HFF-Myc (cell line): ENCODE measurements at regions not wholly inside any gene's neighbourhood (a gene's known extent, or its start where the extent isn't known, plus 50 kb on each side); places are given as distances from the start of the nearest gene placed in this dataset.
"Not testable (repeated sequence)": the region's sequence is repeated elsewhere in the genome, so short reads cannot be mapped to it uniquely, and the experiment has no call there.

Source experiments
- DNase-seq: peaks from one replicate; pipeline ENCODE4 v3.0.0-alpha.2; 2011; ENCODE audit warnings: low read depth; ENCODE audit errors: extremely low read depth
- H3K4me3 ChIP-seq: replicated peaks from 2 replicates; pipeline ENCODE4 v1.5.1; 2011; ENCODE audit warnings: low read depth, mild to moderate bottlenecking, control low read depth, low read length
- TF ChIP-seq, protein P1 (sequence below): IDR thresholded peaks from 2 replicates; pipeline ENCODE4 v1.5.1; 2012; ENCODE audit warnings: mild to moderate bottlenecking, low read depth, low read length, control low read depth; ENCODE audit errors: missing control alignments

DNA sequence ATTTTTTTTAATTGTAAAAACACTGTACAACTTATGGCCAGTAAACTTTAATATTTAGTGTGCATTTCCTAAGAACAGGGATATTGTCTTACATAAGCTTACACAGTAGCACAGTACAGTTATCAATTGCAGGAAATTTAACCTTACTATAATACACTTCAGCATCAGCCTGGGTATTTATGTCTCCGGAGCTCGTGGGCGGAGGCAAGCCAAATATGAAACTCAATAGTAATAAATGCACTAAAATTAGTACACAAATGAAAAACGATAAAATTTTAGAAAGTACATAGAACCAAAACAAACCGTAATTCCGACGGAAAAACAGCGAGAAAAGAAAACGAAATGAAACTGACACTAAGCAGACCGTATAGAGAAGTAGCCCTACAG, 91.2 kb downstream of the ANXA2R start:
- no peak for DNase-seq
- 0 out of 2 replicates have a peak overlapping the region, but pooled peaks have one; percentile 0 for H3K4me3 ChIP-seq
- TF ChIP-seq, protein P1, sequence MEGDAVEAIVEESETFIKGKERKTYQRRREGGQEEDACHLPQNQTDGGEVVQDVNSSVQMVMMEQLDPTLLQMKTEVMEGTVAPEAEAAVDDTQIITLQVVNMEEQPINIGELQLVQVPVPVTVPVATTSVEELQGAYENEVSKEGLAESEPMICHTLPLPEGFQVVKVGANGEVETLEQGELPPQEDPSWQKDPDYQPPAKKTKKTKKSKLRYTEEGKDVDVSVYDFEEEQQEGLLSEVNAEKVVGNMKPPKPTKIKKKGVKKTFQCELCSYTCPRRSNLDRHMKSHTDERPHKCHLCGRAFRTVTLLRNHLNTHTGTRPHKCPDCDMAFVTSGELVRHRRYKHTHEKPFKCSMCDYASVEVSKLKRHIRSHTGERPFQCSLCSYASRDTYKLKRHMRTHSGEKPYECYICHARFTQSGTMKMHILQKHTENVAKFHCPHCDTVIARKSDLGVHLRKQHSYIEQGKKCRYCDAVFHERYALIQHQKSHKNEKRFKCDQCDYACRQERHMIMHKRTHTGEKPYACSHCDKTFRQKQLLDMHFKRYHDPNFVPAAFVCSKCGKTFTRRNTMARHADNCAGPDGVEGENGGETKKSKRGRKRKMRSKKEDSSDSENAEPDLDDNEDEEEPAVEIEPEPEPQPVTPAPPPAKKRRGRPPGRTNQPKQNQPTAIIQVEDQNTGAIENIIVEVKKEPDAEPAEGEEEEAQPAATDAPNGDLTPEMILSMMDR: no peak

DNA sequence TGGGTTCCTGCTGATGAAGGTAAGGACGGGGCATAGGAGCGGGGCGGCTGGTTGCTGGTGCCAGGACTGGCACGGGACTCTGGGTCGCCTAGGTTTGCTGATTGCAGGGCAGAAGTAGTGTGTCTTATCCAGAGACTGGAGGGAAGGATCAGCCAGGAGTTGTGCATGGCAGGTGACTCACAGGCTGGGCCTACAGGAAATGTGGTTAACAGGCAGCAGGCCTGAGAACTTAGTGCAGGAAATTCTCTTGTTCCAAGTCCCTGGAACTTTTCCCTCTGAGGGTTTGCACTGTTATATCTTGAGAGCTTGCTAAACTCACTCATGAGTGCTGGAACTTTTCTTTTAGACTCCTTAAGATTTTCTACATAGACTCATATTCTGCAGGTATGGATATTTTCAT, 95.1 kb downstream of the ANXA2R start:
- TF ChIP-seq, protein P1: no peak
- peak; percentile 73 for DNase-seq
- H3K4me3 ChIP-seq: no peak overlapping the region

DNA sequence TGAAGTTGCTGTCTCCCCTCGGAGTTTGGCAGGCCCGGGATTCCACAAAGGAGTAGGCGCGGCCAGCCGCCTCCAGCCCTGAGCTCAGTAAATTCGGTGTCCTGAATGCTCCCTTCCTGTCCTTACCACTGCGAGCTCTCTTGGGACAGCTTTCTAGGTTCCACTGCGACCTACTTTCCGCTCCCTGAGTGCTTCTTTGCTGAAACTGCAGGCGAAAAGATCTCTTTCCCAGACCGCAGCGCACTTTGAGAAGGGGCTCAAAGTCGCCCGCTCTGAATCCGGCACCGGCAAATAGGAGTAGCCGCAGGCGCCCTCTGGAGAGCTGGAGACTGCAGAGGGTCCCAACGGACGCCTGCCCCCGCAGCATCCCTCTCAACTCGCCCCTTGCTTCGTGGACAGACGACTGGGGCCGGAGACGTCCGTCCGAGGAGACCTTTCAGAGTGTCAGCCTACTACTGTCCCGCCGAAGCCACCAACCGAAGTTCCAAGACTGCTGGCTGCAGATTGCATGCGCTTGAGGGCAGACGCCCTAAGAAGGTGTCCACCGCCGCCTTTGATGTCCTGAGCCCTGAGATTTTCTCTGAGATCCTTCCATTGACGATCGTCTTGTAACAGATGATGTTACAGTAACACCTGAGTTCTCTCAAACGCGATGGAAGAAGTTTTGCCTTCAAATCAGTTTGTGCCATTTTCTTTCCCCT, 96.0 kb downstream of the ANXA2R start:
- DNase-seq: no peak
- H3K4me3 ChIP-seq: peak overlapping the region; percentile 35
- TF ChIP-seq, protein P1: no peak

DNA sequence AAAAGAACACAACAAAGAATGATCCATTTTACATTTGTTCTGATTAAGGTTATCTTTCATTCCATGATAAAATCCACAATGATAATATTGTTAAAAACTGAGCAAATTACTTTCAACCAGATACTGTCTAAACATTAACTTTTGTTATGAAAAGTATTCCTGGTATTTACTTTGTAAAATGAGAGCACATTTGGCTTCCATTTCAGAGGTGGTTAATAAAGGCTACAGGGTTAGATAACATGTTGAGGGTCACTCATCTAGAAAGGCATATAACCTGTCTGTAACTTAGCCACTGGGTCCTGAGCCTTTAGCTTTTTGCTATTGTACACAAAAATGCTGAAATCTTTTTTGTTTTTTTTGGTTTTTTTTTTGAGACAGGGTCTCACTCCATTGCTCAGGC, 99.3 kb downstream of the ANXA2R start:
- TF ChIP-seq, protein P1: no peak
- no peak for DNase-seq
- H3K4me3 ChIP-seq: no peak overlapping the region

DNA sequence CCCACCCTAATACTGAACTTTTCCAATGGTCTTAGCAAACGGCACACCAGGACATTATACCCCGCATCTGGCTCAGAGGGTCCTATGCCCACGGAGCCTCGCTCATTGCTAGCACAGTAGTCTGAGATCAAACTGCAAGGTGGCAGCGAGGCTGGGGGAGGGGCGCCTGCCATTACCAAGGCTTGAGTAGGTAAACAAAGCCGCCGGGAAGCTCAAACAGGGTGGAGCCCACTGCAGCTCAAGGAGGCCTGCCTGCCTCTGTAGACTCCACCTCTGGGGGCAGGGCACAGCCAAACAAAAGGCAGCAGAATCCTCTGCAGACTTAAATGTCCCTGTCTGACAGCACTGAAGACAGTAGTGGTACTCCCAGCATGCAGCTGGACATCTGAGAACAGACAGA, 108.1 kb downstream of the ANXA2R start:
- not testable (repeated sequence) for H3K4me3 ChIP-seq, DNase-seq

DNA sequence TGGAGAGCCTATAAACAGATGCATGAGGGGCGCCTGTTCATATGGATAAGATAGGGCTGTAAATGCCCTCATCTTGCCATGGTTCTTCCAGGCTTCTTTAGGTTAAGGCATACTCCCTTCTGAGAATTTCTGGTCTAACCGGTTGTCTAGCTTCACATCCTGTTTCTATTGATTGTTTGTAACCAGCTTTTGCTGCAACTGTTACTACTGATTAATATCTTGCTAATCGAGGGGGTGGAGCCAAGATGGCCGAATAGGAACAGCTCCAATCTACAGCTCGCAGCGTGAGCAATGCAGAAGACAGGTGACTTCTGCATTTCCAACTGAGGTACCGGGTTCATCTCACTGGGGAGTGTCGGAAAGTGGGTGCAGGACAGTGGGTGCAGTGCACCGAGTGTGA, 108.7 kb downstream of the ANXA2R start:
- DNase-seq, H3K4me3 ChIP-seq: not testable (repeated sequence)

DNA sequence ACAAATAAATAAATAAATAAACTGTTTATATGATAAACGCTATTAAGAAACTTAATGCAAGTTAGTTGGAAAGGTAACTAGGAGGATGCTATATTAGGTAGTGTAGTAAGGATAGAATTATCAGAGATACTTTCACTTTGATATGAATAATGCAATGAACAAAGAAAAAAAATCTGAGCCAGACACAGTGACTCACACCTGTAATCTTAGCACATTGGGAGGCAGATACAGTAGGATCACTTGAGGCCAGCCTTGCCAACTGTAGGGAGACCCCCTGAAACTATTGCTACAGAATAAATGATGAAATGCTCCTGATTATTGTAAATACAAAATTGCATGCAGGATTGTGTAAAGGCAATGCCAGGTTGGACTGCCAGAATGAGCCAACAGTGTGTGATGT, 109.2 kb downstream of the ANXA2R start:
- no peak for DNase-seq
- H3K4me3 ChIP-seq: no peak overlapping the region
- TF ChIP-seq, protein P1: no peak

DNA sequence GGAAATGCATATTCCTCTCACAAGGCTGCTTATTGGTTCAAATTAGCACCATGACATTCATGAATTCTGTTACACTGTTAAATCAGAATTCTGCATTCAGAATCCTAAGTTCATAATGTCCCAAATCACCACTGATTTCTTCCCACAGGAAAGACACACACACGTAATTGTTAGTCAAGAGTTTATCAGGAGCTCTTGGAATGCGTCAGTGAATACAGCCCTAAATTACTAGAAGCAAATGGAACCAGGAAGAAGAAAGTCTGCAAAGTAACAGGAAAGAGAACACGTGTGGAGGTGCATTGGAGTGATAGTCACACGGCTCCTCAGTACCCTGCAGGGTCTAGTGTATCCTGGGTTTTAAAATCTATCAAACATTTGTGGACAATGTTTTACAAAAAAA, 110.2 kb downstream of the ANXA2R start:
- TF ChIP-seq, protein P1: no peak
- no peak for DNase-seq
- H3K4me3 ChIP-seq: no peak overlapping the region
